ENCODE measurements at regions not wholly inside any gene's neighbourhood (a gene's known extent, or its start where the extent isn't known, plus 50 kb on each side); places are given as distances from the start of the nearest gene placed in this dataset.
"Not testable (repeated sequence)": the region's sequence is repeated elsewhere in the genome, so short reads cannot be mapped to it uniquely, and the experiment has no call there.

GRCh38 chr6:27854421-27854820, 57.8 kb downstream of the OR2B2 start:
- DNase-seq = no peak

GRCh38 chr6:27851440-27851839, 60.8 kb downstream of the OR2B2 start:
- no peak for DNase-seq

- DNase-seq = not testable (repeated sequence)
Measured at GRCh38 chr6:27849001-27849400, 63.2 kb downstream of the OR2B2 start.

- no peak for DNase-seq
Measured at GRCh38 chr6:27847706-27848105, 64.5 kb downstream of the OR2B2 start.

- DNase-seq = no peak
Measured at GRCh38 chr6:27840572-27840971, 71.6 kb downstream of the OR2B2 start.

GRCh38 chr6:27839626-27840475, 72.3 kb downstream of the OR2B2 start:
- no peak for DNase-seq

GRCh38 chr6:27838945-27839625, 73.1 kb downstream of the OR2B2 start:
- peak; percentile 45 for DNase-seq

- DNase-seq = peak; percentile 99
Measured at GRCh38 chr6:27838058-27838944, 73.9 kb downstream of the OR2B2 start.

- peak; percentile 56 for DNase-seq
Measured at GRCh38 chr6:27837625-27838057, 74.6 kb downstream of the OR2B2 start.

GRCh38 chr6:27836783-27837624, 75.2 kb downstream of the OR2B2 start:
- DNase-seq = peak; percentile 89

GRCh38 chr6:27836141-27836782, 75.9 kb downstream of the OR2B2 start:
- no peak for DNase-seq

GRCh38 chr6:27834879-27835549, 77.2 kb downstream of the OR2B2 start:
- DNase-seq = no peak

GRCh38 chr6:27834384-27834783, 77.8 kb downstream of the OR2B2 start:
- DNase-seq = no peak

- peak; percentile 58 for DNase-seq
Measured at GRCh38 chr6:27831434-27832081, 80.6 kb downstream of the OR2B2 start.

GRCh38 chr6:27830600-27831433, 81.4 kb downstream of the OR2B2 start:
- peak; percentile 21 for DNase-seq

- DNase-seq = no peak
Measured at GRCh38 chr6:27830212-27830599, 82.0 kb downstream of the OR2B2 start.

GRCh38 chr6:27829453-27830211, 82.6 kb downstream of the OR2B2 start:
- DNase-seq = no peak

- not testable (repeated sequence) for DNase-seq
Measured at GRCh38 chr6:27827477-27827876, 84.7 kb downstream of the OR2B2 start.

GRCh38 chr6:27826612-27826985, 85.6 kb downstream of the OR2B2 start:
- DNase-seq = not testable (repeated sequence)
